GM21515 (cell line): ENCODE measurements at regions not wholly inside any gene's neighbourhood (a gene's known extent, or its start where the extent isn't known, plus 50 kb on each side); places are given as distances from the start of the nearest gene placed in this dataset.
"Not testable (repeated sequence)": the region's sequence is repeated elsewhere in the genome, so short reads cannot be mapped to it uniquely, and the experiment has no call there.

Experiments used
- ATAC-seq: cut with Tn5 transposase; IDR thresholded peaks from one replicate; pipeline ENCODE4 v1.9.1; 2021; ENCODE audit not compliant: unreplicated experiment

DNA sequence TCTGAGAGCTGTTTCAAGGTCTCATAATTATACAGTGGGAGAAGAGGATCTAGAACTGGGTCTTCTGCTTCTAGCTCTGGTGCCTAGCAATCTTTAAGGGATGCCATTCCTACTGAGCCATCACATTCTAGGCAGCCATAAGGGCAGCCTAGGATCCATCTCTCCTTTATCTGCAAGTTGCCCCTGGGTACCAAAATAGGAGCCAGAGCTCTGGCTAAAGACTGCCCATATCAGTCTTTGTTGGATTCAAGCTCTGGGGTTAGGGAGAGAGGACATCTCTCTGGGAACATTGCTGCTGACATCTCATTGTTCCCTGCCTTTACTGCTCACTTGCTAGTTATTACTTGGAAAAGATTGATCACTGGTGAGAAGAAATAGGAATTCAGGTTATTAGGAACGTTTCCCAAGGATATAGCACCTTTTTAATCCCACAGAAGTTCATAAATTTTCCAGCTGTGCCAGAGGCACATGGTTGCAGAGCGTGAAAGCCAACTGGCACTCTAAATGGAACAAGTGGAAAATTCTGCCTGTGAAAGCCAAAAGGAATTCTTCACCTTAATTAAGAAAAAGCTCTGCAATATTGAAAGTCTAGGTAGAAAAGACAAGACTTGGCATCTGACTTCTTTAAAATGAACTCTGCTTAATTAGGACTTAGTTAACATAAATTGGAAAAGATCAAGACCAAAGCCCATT lies 102.2 kb downstream of the CDC42EP3 start:
- no peak for ATAC-seq

DNA sequence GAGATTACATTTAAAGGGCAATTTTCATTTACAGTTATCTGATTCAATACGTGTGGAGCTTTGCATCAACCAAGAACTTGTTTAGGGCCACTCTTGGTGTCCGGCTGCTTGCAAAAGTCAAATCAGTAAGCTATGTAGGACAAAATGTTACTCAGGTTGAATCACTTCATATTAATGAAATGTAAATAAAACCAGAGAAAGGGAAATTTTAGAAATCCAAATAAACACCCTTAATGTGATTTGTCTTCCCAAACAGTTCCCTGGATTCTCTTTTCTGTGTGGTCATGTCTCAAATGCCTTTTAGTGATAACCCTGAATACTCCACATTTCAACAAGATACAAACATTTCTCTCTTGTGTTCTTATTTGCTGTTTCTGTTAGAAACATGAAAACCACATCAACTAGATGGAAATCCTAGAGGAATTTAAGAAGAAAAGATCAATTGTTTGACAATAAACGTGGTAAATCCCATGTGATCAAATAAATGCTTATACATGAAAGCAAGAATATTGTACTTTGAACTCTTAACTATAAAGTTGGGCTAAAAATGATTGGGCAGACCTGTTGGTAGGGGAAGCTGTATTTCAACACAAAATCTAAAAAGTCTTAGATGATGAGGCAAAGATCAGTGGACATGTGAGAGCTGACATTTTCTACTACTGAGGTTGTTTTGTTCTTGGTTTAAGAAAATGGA lies 101.3 kb downstream of the CDC42EP3 start:
- ATAC-seq, result no peak

DNA sequence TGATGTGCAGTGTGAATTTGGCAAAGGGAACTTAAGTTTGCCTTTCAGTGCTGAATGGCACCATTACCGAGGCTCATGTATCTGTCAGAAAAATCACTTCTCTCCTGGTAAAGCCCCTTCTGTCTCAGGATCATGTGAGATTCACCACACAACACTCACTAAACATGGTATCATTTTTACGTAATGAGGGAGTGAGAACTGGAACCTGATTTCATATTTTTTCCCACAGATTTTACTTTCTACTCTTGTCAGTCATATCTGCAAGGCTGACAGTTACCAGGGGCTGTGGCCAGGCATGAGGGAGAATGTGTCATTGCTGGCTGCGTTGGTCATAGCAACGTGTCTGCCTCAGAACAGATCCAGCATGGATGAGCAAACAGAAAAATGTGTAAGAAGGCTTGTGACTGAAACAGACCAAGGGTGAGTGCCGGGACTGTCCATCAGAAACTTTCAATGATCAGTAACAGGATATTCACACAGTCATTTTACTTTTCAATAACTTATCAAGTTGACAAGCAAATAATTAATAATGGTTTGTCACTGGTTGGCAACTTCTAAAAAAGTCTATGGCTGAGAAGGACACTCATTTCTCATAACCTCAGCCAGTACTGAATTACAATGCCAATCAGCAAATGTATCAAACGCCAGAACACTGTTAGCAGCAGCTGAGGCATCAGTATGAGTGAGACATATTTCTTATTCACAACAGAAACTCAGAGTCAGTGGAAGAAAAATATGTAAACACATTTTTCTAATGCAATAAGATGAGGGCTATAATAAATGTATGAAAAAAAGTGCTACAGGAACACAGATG lies 100.5 kb downstream of the CDC42EP3 start:
- peak; percentile 70 for ATAC-seq

DNA sequence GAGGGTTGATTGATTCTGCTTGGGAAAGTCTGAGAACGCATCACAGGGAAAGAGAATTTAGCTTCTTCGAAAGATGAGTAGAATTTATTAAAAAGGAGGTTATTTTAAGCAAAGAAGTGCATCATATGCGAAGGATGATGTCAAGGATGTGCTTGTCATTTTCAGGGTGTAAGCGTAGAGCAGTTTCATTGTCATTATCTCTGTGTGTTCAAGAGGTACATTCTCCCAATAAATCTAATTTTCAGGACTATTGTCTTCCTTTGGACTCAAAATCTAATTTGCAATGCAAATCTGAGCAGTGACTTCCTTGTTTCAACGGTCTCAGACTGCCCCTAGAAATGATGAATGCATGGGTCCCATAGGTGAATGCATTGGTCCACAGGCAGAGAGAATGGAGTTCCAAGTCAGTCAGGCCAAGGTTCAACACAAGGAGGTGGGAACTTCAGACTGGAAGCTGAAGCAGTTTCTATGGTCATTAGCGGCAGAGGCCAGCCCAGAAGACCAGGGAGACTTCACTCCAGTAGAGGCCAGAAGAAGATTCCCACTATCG lies 99.8 kb downstream of the CDC42EP3 start:
- no peak for ATAC-seq

DNA sequence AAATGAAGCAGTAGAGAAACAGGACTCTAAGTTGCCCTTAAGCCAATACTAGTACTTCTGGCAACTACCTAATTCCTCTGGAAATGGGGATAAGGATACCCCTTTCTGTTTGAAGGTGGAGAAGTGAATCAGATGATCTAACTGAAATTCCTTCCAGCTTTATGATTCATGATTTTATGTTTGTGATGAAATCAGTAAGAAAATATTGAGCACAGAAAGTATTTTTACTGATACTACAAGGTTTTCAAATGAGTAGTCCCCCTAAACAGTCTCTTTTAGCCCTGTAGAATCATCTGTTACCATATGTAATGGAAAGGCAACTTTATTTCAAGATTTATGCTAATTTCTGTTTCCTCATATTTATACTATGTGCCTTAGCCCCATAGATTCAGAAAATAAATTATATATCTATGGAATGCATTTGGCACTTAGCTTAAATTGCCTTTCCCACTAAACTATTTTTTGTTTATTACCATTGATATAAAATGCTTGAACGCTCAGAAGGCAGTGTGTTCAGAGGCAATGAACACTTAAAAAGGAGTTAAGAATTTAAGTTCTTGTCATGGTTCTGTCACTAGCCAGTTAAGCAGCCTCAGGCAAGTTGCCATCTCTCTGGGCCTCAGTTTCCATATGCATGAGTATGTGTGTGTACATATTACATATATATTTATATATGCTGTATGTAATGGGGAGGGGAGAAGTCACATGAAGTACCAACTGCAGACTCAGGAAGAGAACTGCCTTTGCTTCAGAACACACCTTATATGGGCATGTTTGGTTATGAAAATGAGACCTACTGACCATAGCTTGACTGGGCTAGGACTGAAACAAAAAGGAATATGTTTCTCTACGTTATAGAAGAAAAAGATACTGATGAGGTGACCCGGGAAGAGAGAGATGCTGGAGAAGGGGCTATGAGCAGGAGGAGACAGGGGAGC lies 97.7 kb downstream of the CDC42EP3 start:
- ATAC-seq, result no peak

DNA sequence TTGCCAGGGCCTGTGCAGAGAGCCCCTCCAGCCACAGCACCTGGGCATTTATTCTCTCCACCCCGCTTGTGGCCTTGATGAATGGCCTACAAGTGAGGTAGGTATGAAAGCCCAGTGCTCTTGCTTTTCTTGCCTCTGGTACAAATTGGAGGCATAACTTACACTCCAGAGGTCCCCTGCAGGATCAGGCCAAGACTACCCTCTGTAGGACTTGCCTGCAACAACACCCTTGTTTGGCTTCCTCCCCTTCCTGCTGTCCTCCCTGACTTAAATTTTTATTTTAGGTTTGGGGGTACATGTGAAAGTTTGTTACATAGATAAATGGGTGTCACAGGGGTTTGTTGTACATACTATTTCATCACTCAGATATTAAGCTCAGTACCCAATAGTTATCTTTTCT lies 95.7 kb downstream of the CDC42EP3 start:
- ATAC-seq, result no peak

GRCh38 chr2:37576194-37576593 lies 95.2 kb downstream of the CDC42EP3 start:
- ATAC-seq, result not testable (repeated sequence)

DNA sequence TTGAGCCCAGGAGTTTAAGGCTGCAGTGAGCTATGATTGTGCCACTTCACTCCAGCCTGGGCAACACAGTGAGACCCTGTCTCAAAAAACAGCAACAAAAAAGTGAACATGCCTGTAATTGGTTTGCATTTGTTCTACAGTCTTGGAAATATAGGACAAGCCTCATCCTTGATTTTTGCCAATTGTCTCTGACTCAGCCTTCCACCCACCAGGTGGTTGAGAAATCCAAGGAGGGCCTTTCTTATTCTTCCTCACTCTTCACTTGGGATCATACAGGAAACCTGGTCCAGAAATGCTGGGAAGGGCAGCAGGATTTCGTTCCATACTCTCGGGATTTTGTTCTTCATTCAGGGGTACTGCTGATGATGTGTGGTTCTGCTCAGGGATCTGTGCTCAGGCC lies 94.6 kb downstream of the CDC42EP3 start:
- no peak for ATAC-seq

DNA sequence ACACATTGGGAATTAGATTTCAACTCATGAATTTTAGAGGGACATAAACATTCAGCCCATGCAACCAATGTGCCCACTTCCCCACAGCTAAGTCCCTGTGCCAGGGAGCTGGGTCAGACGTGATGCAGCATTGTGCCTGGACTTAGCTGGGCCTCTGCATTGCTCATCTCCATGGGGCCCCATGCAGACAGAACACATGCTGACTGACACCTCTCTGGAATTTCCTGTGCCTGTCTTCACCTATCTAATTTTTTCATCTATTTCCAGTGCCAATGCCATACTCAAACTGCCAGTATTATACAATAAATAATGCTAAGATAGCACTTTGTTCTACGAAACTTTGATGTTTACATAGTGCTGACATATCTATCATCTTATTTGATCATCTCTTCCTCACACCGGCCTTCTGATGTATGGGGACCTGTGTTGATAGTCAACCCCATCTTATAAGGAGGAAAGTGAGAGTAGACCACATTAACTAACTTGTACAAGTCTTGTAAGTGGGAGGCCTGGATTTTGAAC lies 92.2 kb downstream of the CDC42EP3 start:
- no peak for ATAC-seq

- not testable (repeated sequence) for ATAC-seq
These were observed 91.5 kb downstream of the CDC42EP3 start for GRCh38 chr2:37579949-37580348.

GRCh38 chr2:37581433-37581832 lies 90.0 kb downstream of the CDC42EP3 start:
- no peak for ATAC-seq

- no peak for ATAC-seq
These were observed 88.8 kb downstream of the CDC42EP3 start for GRCh38 chr2:37582481-37583220.

GRCh38 chr2:37583402-37583801 lies 88.0 kb downstream of the CDC42EP3 start:
- ATAC-seq, result no peak

- ATAC-seq, result no peak
These were observed 87.6 kb downstream of the CDC42EP3 start for GRCh38 chr2:37583867-37584266.

GRCh38 chr2:37585295-37585908 lies 86.0 kb downstream of the CDC42EP3 start:
- peak; percentile 38 for ATAC-seq

GRCh38 chr2:37585982-37586621 lies 85.3 kb downstream of the CDC42EP3 start:
- peak; percentile 61 for ATAC-seq

GRCh38 chr2:37586663-37587317 lies 84.7 kb downstream of the CDC42EP3 start:
- ATAC-seq, result no peak

- ATAC-seq, result no peak
These were observed 83.6 kb downstream of the CDC42EP3 start for GRCh38 chr2:37587817-37588216.
